Esophagus muscularis mucosa (tissue), 4 donors: ENCODE measurements at regions not wholly inside any gene's neighbourhood (a gene's known extent, or its start where the extent isn't known, plus 50 kb on each side); places are given as distances from the start of the nearest gene placed in this dataset.
A peak's percentile ranks its signal among the peaks of the same experiment; 100 is the strongest.

Experiments used
- DNase-seq: peaks from one replicate; pipeline ENCODE4 v3.0.0-alpha.2; 2017; ENCODE audit errors: extremely low spot score
- H3K27ac ChIP-seq, 4 donors: fragments of 200-600 bp; sonication (generic); replicated peaks in 1 of 4; 1 replicate in 3 of 4; 2 replicates in 1 of 4; pipeline ENCODE4 v1.5.1; 2016 to 2019; ENCODE audit warnings: mild to moderate bottlenecking in 1 of 4
- H3K27me3 ChIP-seq, 4 donors: fragments of 200-600 bp; sonication (generic); one replicate each; pipeline versions ENCODE4 v1.5.1 to v1.6.0; 2016 to 2019
- H3K36me3 ChIP-seq, 4 donors: fragments of 200-600 bp; sonication (generic); one replicate each; pipeline ENCODE4 v1.5.1; 2016 to 2019
- H3K4me1 ChIP-seq, 4 donors: fragments of 200-600 bp; sonication (generic); one replicate each; pipeline ENCODE4 v1.5.1; 2016 to 2019
- H3K4me3 ChIP-seq, 4 donors: fragments of 200-600 bp; sonication (generic); 1 replicate in 2 of 4; 2 replicates in 2 of 4; pipeline ENCODE4 v1.5.1; 2016 to 2019; ENCODE audit warnings: mild to moderate bottlenecking in 4 of 4, moderate library complexity in 1 of 4
- H3K9me3 ChIP-seq, 4 donors: fragments of 200-600 bp; sonication (generic); 1 replicate in 3 of 4; 2 replicates in 1 of 4; pipeline ENCODE4 v1.5.1; 2016 to 2019
- EP300 ChIP-seq: sonication (generic); formaldehyde crosslinking; IDR thresholded peaks from one replicate; pipeline ENCODE4 v1.6.1; 2017; ENCODE audit warnings: antibody characterized with exemption
- POLR2A ChIP-seq: fragments of 450-650 bp; IDR thresholded peaks from one replicate; pipeline ENCODE4 v1.6.1; 2017; ENCODE audit warnings: antibody characterized with exemption, moderate library complexity, mild to moderate bottlenecking, low read depth
- POLR2AphosphoS5 ChIP-seq, 2 donors: sonication (generic); formaldehyde crosslinking; IDR thresholded peaks; one replicate each; pipeline ENCODE4 v1.6.1; 2017; ENCODE audit warnings: antibody characterized with exemption in 2 of 2
- WGBS: methylation state at CpG from one replicate; pipeline ENCODE4 v1.1.5; 2018; 5-methylcytosine and 5-hydroxymethylcytosine counted together
- intact Hi-C: fragments of 100-400 bp; cut with DNase I; formaldehyde crosslinking; loops from one replicate; pipeline ENCODE4 v1.15.1; 2023
- TF ChIP-seq, protein P1 (sequence below), 3 experiments: fragments of 200-600 bp in 2 of 3; fragments of 450-650 bp in 1 of 3; sonication (generic) in 2 of 3; IDR thresholded peaks; one replicate each; pipeline ENCODE4 v1.5.1; 2017 to 2019; ENCODE audit warnings: antibody characterized with exemption in 3 of 3, mild to moderate bottlenecking in 2 of 3, moderate library complexity in 1 of 3

DNA sequence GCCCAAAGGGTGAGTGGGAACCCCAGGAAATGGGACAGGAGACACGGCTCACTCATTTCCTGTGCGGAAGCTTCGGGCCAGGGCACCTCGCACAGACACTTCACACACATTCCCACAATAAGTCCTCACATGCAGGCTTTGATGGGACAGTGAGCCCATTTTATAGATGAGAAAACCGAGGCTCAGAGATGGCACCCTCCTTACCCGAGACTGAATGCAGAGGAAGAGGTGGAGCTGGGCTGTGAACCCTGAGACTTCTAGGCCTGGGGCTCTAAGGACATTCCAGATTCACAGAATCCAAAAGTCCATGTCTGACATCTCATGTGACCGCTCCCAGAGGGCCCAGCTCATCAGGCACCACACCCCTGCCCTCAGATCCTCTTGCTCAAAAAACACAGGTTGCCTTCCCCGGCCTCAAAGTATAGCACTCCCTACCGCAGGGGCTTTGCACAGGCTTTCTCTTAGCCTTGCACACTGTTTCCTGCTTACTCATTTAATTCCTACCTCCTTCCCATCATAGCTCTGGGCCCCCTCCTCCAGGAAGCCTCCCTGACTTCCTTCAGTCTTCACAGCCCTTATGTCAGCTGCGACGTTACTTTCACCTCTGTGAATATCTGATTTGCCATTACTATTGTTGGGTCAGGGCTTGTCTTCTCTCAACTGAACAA lies 57.1 kb upstream of the TCF20 start:
- no peaks in the 10 kb centered on the region for H3K36me3 ChIP-seq
- DNase-seq: no peak
- no peak overlapping the region for H3K27ac ChIP-seq
- no peak for TF ChIP-seq EP300
- TF ChIP-seq, protein P1, sequence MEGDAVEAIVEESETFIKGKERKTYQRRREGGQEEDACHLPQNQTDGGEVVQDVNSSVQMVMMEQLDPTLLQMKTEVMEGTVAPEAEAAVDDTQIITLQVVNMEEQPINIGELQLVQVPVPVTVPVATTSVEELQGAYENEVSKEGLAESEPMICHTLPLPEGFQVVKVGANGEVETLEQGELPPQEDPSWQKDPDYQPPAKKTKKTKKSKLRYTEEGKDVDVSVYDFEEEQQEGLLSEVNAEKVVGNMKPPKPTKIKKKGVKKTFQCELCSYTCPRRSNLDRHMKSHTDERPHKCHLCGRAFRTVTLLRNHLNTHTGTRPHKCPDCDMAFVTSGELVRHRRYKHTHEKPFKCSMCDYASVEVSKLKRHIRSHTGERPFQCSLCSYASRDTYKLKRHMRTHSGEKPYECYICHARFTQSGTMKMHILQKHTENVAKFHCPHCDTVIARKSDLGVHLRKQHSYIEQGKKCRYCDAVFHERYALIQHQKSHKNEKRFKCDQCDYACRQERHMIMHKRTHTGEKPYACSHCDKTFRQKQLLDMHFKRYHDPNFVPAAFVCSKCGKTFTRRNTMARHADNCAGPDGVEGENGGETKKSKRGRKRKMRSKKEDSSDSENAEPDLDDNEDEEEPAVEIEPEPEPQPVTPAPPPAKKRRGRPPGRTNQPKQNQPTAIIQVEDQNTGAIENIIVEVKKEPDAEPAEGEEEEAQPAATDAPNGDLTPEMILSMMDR (IDR thresholded peaks at IDR 0.05): no peak
- no peak for TF ChIP-seq POLR2A
- no peak for TF ChIP-seq POLR2AphosphoS5 (IDR thresholded peaks at IDR 0.05)
- no peak overlapping the region for H3K4me3 ChIP-seq
- no peaks in the 10 kb centered on the region for H3K9me3 ChIP-seq
- peaks cover 0 to 28% (median 22%) of the 10 kb centered on the region in 4 donors for H3K4me1 ChIP-seq
- H3K27me3 ChIP-seq: no peaks in the 10 kb centered on the region
- WGBS: 76% methylated on average over 11 of the region's 11 CpGs
- intact Hi-C loops: no loop called here

DNA sequence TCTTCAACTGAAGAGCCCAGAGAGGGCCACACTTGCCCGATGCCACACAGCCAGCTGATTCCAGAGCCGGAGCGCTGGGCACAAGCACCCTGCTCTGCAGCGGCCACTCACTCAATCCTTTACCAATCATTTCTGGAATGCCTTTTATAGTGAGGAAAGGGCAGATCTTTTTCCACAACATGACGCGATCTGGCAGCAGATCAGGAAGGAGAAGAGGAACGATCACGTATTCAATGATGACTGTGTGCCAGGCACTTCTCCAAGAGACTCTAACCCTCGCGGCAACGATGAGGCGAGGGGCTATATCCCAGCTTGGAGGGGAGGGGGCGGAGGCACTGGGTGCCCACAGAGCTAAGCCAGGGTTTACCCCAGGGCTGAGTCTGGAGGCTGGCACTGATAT lies 56.3 kb upstream of the TCF20 start:
- Histone ChIP-seq H3K27ac (no peak overlapping the region), H3K27me3 (no peaks in the 10 kb centered on the region), H3K36me3 (no peaks in the 10 kb centered on the region), H3K4me3 (no peak overlapping the region), H3K9me3 (no peaks in the 10 kb centered on the region), H3K4me1 (peaks cover 0 to 28% (median 24%) of the 10 kb centered on the region in 4 donors)
- intact Hi-C loops: no loop called here
- no peak for DNase-seq
- TF ChIP-seq POLR2AphosphoS5 (IDR thresholded peaks at IDR 0.05) (peak in 1 of 2 donors; percentile 26), EP300 (no peak)
- TF ChIP-seq, protein P1 (IDR thresholded peaks at IDR 0.05): no peak
- WGBS: 28% methylated on average over 12 of the region's 13 CpGs

DNA sequence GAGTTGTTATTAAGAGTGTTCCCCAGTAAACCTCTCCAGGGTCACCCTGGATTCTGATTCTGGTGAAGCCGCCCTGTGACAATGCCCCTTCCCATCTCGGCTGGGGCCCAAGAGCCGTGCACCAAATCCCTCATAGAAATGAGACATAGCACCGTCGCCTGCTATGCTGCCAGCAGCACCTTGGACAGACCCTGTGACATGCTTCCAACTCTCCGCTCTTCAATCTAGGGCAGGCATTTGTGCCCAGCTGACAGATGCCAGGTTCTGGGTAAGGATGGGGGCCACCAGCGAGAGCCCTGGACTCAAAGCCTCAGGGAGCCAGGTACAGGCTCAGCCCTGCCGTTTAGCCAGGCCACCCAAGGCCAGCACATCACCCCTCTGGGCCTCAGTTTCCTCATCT lies 55.8 kb upstream of the TCF20 start:
- no peak for TF ChIP-seq POLR2A
- no peak for TF ChIP-seq POLR2AphosphoS5 (IDR thresholded peaks at IDR 0.05)
- TF ChIP-seq, protein P1 (IDR thresholded peaks at IDR 0.05): no peak
- no peak for TF ChIP-seq EP300
- Histone ChIP-seq H3K9me3 (no peaks in the 10 kb centered on the region), H3K4me3 (no peak overlapping the region), H3K27me3 (no peaks in the 10 kb centered on the region), H3K36me3 (no peaks in the 10 kb centered on the region), H3K27ac (no peak overlapping the region), H3K4me1 (peaks cover 0 to 28% (median 24%) of the 10 kb centered on the region in 4 donors)
- intact Hi-C loops: no loop called here
- no peak for DNase-seq
- WGBS: 83% methylated on average over 5 of the region's 8 CpGs

DNA sequence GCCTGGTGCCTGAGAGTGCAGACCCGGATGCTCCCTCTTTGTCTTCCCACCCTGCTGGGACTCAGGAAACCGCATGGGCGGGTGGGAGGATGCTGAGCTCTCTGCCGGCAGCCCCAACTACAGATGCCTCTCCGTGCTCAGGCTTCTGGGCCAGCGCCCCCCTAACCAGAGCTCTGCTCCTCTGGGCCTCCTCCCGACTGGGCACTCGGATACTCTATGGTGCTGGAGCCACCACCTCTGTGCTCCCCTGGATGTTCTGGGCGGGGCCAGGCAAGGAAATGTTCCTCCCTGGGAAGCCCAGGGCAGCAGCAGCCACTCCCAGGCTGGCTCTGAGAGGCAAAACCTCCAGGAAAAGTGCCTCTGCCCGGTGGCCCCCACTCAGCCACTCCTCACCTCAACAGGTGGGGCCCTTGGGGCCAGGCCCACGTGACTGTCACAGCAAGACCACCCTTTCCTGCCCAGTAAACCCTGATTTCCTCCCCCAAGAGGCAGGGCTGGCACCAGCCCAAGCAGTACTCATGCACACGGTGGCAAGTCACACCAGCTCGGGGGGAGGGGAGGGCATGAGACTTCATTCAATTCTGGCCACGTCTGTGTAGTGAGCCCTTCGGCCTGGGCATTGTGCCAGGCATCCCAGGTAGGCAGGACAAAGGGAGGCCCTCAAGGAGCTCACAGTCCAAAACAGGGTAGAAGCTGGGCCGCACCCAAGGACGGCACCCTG lies 54.7 kb upstream of the TCF20 start:
- Histone ChIP-seq H3K27me3 (no peaks in the 10 kb centered on the region), H3K4me3 (no peak overlapping the region), H3K4me1 (peaks cover 0 to 28% (median 24%) of the 10 kb centered on the region in 4 donors), H3K9me3 (no peaks in the 10 kb centered on the region), H3K36me3 (no peaks in the 10 kb centered on the region), H3K27ac (no peak overlapping the region)
- DNase-seq: no peak
- intact Hi-C loops: no loop called here
- 49% methylated on average over 11 of the region's 17 CpGs for WGBS
- TF ChIP-seq POLR2AphosphoS5 (IDR thresholded peaks at IDR 0.05) (no peak), EP300 (no peak), POLR2A (no peak)
- TF ChIP-seq, protein P1 (IDR thresholded peaks at IDR 0.05): no peak
